Left lung (tissue), 4 donors: ENCODE measurements at regions not wholly inside any gene's neighbourhood (a gene's known extent, or its start where the extent isn't known, plus 50 kb on each side); places are given as distances from the start of the nearest gene placed in this dataset.

ENCODE experiments used
- ATAC-seq: fragments of 200-7000 bp; cut with Tn5 transposase; one replicate; pipeline ENCODE4 v1.9.1; 2020; ENCODE audit warnings: moderate library complexity
- DNase-seq, 4 donors: peaks; one replicate each; pipeline ENCODE4 v3.0.0-alpha.2; 2013 to 2020
- H3K27ac ChIP-seq, 2 donors: fragments of 200-600 bp; sonication (generic) in 1 of 2; one replicate each; pipeline versions ENCODE4 v1.5.0 to v1.8.0; 2020 to 2021
- H3K27me3 ChIP-seq, 2 donors: fragments of 200-600 bp; sonication (generic) in 1 of 2; one replicate each; pipeline versions ENCODE4 v1.5.0 to v1.8.0; 2020 to 2021
- H3K36me3 ChIP-seq, 2 donors: fragments of 200-600 bp; sonication (generic) in 1 of 2; one replicate each; pipeline versions ENCODE4 v1.5.0 to v1.8.0; 2020 to 2021
- H3K4me1 ChIP-seq, 2 donors: fragments of 200-600 bp; one replicate each; pipeline ENCODE4 v1.8.0; 2021
- H3K4me3 ChIP-seq, 2 donors: fragments of 200-600 bp; sonication (generic) in 1 of 2; one replicate each; pipeline versions ENCODE4 v1.5.0 to v1.8.0; 2020 to 2021; ENCODE audit warnings: mild to moderate bottlenecking in 1 of 2
- H3K9me3 ChIP-seq, 2 donors: fragments of 200-600 bp; sonication (generic) in 1 of 2; one replicate each; pipeline versions ENCODE4 v1.5.0 to v1.8.0; 2020 to 2021
- intact Hi-C, 2 donors: fragments of 100-400 bp; cut with DNase I; formaldehyde crosslinking; loops; one replicate each; pipeline versions ENCODE4 v1.11.2 to v1.14.2; 2022
- TF ChIP-seq, protein P1 (sequence below), 2 donors: fragments of 200-600 bp; sonication (generic) in 1 of 2; IDR thresholded peaks; one replicate each; pipeline versions ENCODE4 v1.5.0 to v1.8.0; 2021; ENCODE audit warnings: antibody characterized with exemption in 2 of 2
- donor health status: DM: no; HTN: yes; CAD: no.
- donor health status: DM: no; HTN: no; CAD: no.

GRCh38 chr6:18795726-18796125 lies 408.6 kb downstream of the RNF144B start:
- Histone ChIP-seq H3K36me3 (no peaks in the 10 kb centered on the region), H3K4me3 (no peak overlapping the region), H3K4me1 (no peaks in the 10 kb centered on the region), H3K27ac (no peak overlapping the region), H3K27me3 (no peaks in the 10 kb centered on the region), H3K9me3 (no peaks in the 10 kb centered on the region)
- TF ChIP-seq, protein P1, sequence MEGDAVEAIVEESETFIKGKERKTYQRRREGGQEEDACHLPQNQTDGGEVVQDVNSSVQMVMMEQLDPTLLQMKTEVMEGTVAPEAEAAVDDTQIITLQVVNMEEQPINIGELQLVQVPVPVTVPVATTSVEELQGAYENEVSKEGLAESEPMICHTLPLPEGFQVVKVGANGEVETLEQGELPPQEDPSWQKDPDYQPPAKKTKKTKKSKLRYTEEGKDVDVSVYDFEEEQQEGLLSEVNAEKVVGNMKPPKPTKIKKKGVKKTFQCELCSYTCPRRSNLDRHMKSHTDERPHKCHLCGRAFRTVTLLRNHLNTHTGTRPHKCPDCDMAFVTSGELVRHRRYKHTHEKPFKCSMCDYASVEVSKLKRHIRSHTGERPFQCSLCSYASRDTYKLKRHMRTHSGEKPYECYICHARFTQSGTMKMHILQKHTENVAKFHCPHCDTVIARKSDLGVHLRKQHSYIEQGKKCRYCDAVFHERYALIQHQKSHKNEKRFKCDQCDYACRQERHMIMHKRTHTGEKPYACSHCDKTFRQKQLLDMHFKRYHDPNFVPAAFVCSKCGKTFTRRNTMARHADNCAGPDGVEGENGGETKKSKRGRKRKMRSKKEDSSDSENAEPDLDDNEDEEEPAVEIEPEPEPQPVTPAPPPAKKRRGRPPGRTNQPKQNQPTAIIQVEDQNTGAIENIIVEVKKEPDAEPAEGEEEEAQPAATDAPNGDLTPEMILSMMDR (IDR thresholded peaks at IDR 0.05) = no peak
- no peak for ATAC-seq
- intact Hi-C loops = no loop called here
- DNase-seq = no peak

DNA sequence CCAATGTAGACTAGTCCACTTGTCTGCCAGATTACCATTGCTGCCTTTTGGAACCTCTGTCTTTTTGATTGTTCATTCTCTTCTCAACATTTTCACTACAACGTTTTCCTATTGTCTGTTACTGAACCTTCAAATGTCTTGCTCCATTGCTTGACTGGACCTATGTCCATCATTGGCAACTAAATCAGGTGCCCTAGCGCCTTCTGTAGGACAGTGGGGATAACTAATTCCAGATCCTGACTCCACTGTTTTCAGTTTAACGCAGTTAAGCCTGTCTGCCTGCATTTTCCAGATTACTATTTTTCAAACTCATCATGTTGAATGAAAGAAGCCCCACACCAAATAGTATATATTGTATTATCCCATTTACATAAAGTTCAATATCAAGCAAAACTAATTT lies 433.6 kb downstream of the RNF144B start:
- no peaks in the 10 kb centered on the region for H3K36me3 ChIP-seq
- H3K9me3 ChIP-seq = peaks cover 0 to 44% of the 10 kb centered on the region in 2 donors
- intact Hi-C loops = no loop called here
- no peaks in the 10 kb centered on the region for H3K4me1 ChIP-seq
- TF ChIP-seq, protein P1 (IDR thresholded peaks at IDR 0.05) = no peak
- ATAC-seq (no peak), DNase-seq (no peak)
- H3K27ac ChIP-seq = no peak overlapping the region
- no peaks in the 10 kb centered on the region for H3K27me3 ChIP-seq
- no peak overlapping the region for H3K4me3 ChIP-seq

- no peaks in the 10 kb centered on the region for H3K4me1 ChIP-seq
- H3K9me3 ChIP-seq = peaks cover 0 to 54% of the 10 kb centered on the region in 2 donors
- DNase-seq = no peak
- intact Hi-C loops = no loop called here
- no peak for ATAC-seq
- no peaks in the 10 kb centered on the region for H3K27me3 ChIP-seq
- TF ChIP-seq, protein P1 (IDR thresholded peaks at IDR 0.05) = no peak
- no peak overlapping the region for H3K27ac ChIP-seq
- H3K4me3 ChIP-seq = no peak overlapping the region
- H3K36me3 ChIP-seq = no peaks in the 10 kb centered on the region
Measured at GRCh38 chr6:18823782-18824386, 436.7 kb downstream of the RNF144B start.

DNA sequence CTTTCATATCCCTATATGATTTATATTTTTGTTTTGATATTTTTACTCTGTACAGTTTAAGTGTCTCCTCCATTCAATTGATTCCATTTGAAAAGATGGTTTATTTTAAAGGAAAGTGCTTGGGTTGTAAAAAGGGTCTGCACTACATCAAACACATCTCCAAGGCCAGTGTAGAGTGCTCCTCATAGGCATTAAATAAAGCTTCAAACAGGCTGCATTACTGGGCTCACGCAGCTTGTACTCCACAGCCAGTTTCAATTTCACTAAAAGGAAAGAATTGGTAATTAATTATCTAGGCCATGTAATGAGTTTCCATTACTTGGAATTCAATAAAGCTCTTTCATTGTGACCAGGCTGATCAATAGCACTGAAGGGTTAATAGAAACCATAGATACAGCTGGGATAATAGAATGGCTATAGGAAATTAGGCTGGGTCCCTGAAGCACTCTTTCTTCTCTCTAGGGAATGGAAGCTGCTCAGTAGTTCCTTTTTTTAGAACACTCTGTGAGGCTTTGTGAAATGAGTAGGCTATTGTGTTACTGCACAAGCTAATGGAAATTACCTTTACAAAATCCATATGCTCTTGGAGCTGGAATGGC lies 442.2 kb downstream of the RNF144B start:
- H3K36me3 ChIP-seq = no peaks in the 10 kb centered on the region
- ATAC-seq = no peak
- intact Hi-C loops = no loop called here
- peaks cover 0 to 34% of the 10 kb centered on the region in 2 donors for H3K9me3 ChIP-seq
- H3K27me3 ChIP-seq = no peaks in the 10 kb centered on the region
- no peaks in the 10 kb centered on the region for H3K4me1 ChIP-seq
- TF ChIP-seq, protein P1 (IDR thresholded peaks at IDR 0.05) = no peak
- no peak overlapping the region for H3K27ac ChIP-seq
- DNase-seq = no peak
- H3K4me3 ChIP-seq = no peak overlapping the region

DNA sequence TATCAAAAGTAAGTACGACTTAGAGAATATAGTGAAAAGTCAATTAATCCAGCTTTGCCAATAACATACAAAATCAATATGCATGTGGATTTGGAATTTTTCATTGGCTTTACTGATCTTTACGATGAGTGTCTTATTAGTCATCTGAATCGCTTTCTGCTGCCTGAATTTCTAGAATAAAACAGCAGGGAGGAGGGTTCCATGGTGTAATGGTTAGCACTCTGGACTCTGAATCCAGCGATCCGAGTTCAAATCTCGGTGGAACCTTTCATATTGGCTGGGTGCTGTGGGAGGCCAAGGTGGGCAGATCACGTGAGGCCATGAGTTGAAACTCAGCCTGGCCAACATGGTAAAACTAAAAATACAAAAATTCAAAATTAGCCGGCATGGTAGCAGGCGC lies 448.8 kb downstream of the RNF144B start:
- H3K4me3 ChIP-seq = no peak overlapping the region
- peaks cover 0 to 4% of the 10 kb centered on the region in 2 donors for H3K9me3 ChIP-seq
- no peak for DNase-seq
- no peaks in the 10 kb centered on the region for H3K36me3 ChIP-seq
- no peak for ATAC-seq
- TF ChIP-seq, protein P1 (IDR thresholded peaks at IDR 0.05) = no peak
- no peaks in the 10 kb centered on the region for H3K4me1 ChIP-seq
- H3K27ac ChIP-seq = no peak overlapping the region
- H3K27me3 ChIP-seq = no peaks in the 10 kb centered on the region
- intact Hi-C loops = no loop called here
